ENCODE measurements at regions not wholly inside any gene's neighbourhood (a gene's known extent, or its start where the extent isn't known, plus 50 kb on each side); places are given as distances from the start of the nearest gene placed in this dataset.

DNA sequence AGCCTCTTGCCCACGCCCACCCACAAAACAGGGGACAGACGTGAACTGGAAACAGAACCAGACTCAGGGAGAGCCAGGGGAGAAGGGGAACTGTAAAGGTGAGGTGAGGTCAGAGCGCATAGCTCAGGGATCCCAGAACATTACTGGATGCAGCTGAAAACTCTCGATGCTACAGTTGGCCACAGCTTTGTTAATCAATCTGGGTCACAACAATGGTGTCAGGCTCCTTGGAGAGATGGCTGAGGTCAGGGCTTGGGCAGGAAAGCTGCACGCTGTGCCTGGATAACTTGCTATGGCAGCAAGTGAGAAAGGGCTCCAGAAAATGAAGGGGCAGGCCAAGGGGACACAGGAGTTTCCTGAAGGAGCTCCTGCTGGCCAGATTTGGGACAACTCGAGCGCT lies 263.3 kb downstream of the TFCP2L1 start:
- TF ChIP-seq, protein P1, sequence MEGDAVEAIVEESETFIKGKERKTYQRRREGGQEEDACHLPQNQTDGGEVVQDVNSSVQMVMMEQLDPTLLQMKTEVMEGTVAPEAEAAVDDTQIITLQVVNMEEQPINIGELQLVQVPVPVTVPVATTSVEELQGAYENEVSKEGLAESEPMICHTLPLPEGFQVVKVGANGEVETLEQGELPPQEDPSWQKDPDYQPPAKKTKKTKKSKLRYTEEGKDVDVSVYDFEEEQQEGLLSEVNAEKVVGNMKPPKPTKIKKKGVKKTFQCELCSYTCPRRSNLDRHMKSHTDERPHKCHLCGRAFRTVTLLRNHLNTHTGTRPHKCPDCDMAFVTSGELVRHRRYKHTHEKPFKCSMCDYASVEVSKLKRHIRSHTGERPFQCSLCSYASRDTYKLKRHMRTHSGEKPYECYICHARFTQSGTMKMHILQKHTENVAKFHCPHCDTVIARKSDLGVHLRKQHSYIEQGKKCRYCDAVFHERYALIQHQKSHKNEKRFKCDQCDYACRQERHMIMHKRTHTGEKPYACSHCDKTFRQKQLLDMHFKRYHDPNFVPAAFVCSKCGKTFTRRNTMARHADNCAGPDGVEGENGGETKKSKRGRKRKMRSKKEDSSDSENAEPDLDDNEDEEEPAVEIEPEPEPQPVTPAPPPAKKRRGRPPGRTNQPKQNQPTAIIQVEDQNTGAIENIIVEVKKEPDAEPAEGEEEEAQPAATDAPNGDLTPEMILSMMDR (IDR thresholded peaks at IDR 0.05), result no peak
- no peak for TF ChIP-seq POLR2A (IDR thresholded peaks at IDR 0.05)

All from ovary (tissue), 3 donors.